NCI-H146 (cell line): ENCODE measurements at regions not wholly inside any gene's neighbourhood (a gene's known extent, or its start where the extent isn't known, plus 50 kb on each side); places are given as distances from the start of the nearest gene placed in this dataset.
"Not testable (repeated sequence)": the region's sequence is repeated elsewhere in the genome, so short reads cannot be mapped to it uniquely, and the experiment has no call there.

Experiments
- DNase-seq: peaks from one replicate; lab custom pipeline; 2025; lab: John Stamatoyannopoulos, UW

- peak; percentile 11 for DNase-seq
Measured at GRCh38 chr7:118418433-118418832, 193.9 kb downstream of the ANKRD7 start.

- DNase-seq, result no peak
Measured at GRCh38 chr7:118420888-118421287, 196.4 kb downstream of the ANKRD7 start.

GRCh38 chr7:118429141-118429540 lies 204.6 kb downstream of the ANKRD7 start:
- DNase-seq, result no peak

- DNase-seq, result no peak
Measured at GRCh38 chr7:118436663-118437062, 212.2 kb downstream of the ANKRD7 start.

GRCh38 chr7:118449030-118449429 lies 224.5 kb downstream of the ANKRD7 start:
- DNase-seq, result not testable (repeated sequence)

- DNase-seq, result no peak
Measured at GRCh38 chr7:118449797-118450567, 225.5 kb downstream of the ANKRD7 start.

- no peak for DNase-seq
Measured at GRCh38 chr7:118452128-118452527, 227.6 kb downstream of the ANKRD7 start.

GRCh38 chr7:118467381-118467780 lies 242.9 kb downstream of the ANKRD7 start:
- DNase-seq, result no peak

- no peak for DNase-seq
Measured at GRCh38 chr7:118472581-118472980, 248.1 kb downstream of the ANKRD7 start.

GRCh38 chr7:118473271-118473670 lies 248.8 kb downstream of the ANKRD7 start:
- DNase-seq, result no peak

- DNase-seq, result no peak
Measured at GRCh38 chr7:118476036-118476435, 251.5 kb downstream of the ANKRD7 start.

- DNase-seq, result no peak
Measured at GRCh38 chr7:118477036-118477435, 252.5 kb downstream of the ANKRD7 start.

- no peak for DNase-seq
Measured at GRCh38 chr7:118478236-118478635, 253.7 kb downstream of the ANKRD7 start.

GRCh38 chr7:118478931-118479330 lies 254.4 kb downstream of the ANKRD7 start:
- DNase-seq, result no peak

GRCh38 chr7:118492466-118492865 lies 268.0 kb downstream of the ANKRD7 start:
- DNase-seq, result no peak

GRCh38 chr7:118496138-118496644 lies 271.7 kb downstream of the ANKRD7 start:
- DNase-seq, result no peak

- no peak for DNase-seq
Measured at GRCh38 chr7:118502235-118502634, 277.7 kb downstream of the ANKRD7 start.

- DNase-seq, result peak; percentile 9
Measured at GRCh38 chr7:118511146-118511545, 286.6 kb downstream of the ANKRD7 start.

GRCh38 chr7:118517275-118517674 lies 292.8 kb downstream of the ANKRD7 start:
- no peak for DNase-seq

- DNase-seq, result no peak
Measured at GRCh38 chr7:118525020-118525419, 300.5 kb downstream of the ANKRD7 start.

- no peak for DNase-seq
Measured at GRCh38 chr7:118531566-118531965, 307.1 kb downstream of the ANKRD7 start.

GRCh38 chr7:118559207-118559606 lies 334.7 kb downstream of the ANKRD7 start:
- DNase-seq, result no peak

GRCh38 chr7:118563311-118563710 lies 338.8 kb downstream of the ANKRD7 start:
- no peak for DNase-seq

- no peak for DNase-seq
Measured at GRCh38 chr7:118572604-118573003, 348.1 kb downstream of the ANKRD7 start.
